ENCODE measurements at regions not wholly inside any gene's neighbourhood (a gene's known extent, or its start where the extent isn't known, plus 50 kb on each side); places are given as distances from the start of the nearest gene placed in this dataset.

DNA sequence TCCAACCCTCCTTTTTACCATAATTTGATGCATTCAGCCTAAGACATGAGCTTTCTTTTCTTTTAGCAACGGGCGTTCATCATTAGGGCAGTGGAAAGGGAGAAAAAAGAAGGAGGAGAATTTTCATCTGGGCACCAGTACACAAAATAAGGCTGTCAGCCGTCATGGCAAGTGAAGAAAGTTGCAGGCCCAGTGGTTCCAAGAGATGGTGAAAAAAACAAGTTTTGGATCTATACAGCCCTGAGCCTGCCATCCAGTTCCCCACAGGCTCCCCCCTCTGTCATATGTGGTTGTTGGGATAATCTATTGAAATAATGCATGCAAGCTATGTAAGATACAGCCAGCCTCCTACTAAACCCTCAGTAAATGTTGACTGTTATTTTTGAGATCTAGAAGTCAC is 500.6 kb upstream of the PROK2 start:
- Histone ChIP-seq H2AFZ (ENCODE audit: low read length) (no peak overlapping the region), H3K36me3 (ENCODE audit: control insufficient read depth in 2 of 4, insufficient read depth in 4 of 4, low read length in 3 of 4) (no peaks in the 10 kb centered on the region), H3K23ac (ENCODE audit: insufficient read length) (no peak overlapping the region), H4K5ac (ENCODE audit: insufficient read length, low read depth, low read length) (no peak overlapping the region), H3K18ac (ENCODE audit: extremely low read depth, low read length) (no peak overlapping the region), H4K20me1 (replicated peaks in 1 of 2; ENCODE audit: control insufficient read depth in 1 of 2, insufficient read depth in 2 of 2, low read length in 2 of 2) (no peaks in the 10 kb centered on the region), H2BK12ac (ENCODE audit: low read depth, low read length) (no peak overlapping the region), H2BK15ac (ENCODE audit: low read length) (no peak overlapping the region), H3K9me3 (ENCODE audit: insufficient read depth in 2 of 2, low read depth in 1 of 2, low read length in 1 of 2) (no peaks in the 10 kb centered on the region), H2BK5ac (ENCODE audit: low read depth, low read length) (no peak overlapping the region), H3K9ac (replicated peaks in 1 of 4; ENCODE audit: extremely low read depth in 1 of 4, low read depth in 3 of 4, low read length in 3 of 4) (no peak overlapping the region), H2AK5ac (ENCODE audit: low read depth, low read length) (no peak overlapping the region), H3K79me1 (ENCODE audit: low read depth, low read length) (no peaks in the 10 kb centered on the region), H2BK120ac (replicated peaks; ENCODE audit: low read depth, low read length) (no peak overlapping the region), H3K4me2 (ENCODE audit: insufficient read depth in 1 of 2, low read depth in 2 of 2, low read length in 2 of 2) (no peak overlapping the region), H4K8ac (ENCODE audit: extremely low read depth, insufficient read depth, low read length) (no peak overlapping the region), H3K4ac (replicated peaks; ENCODE audit: insufficient read length, low read depth, low read length) (no peak overlapping the region), H3K56ac (replicated peaks; ENCODE audit: insufficient read length, low read depth, low read length) (no peak overlapping the region), H3K4me3 (ENCODE audit: extremely low read depth in 1 of 4, insufficient read depth in 2 of 4, low read depth in 3 of 4, low read length in 4 of 4) (no peak overlapping the region), H3K4me1 (replicated peaks in 1 of 4; ENCODE audit: control insufficient read depth in 3 of 4, insufficient read depth in 4 of 4, low read length in 3 of 4) (peaks cover 0 to 4% (median 0%) of the 10 kb centered on the region in 4 experiments; a peak in 2 of 7 replicates), H3K23me2 (ENCODE audit: low read depth, low read length) (no peaks in the 10 kb centered on the region), H3K27me3 (replicated peaks in 1 of 4; ENCODE audit: control insufficient read depth in 3 of 4, extremely low read depth in 1 of 4, insufficient read depth in 3 of 4, low read length in 3 of 4) (no peaks in the 10 kb centered on the region), H2BK20ac (ENCODE audit: low read length) (no peak overlapping the region), H4K91ac (replicated peaks; ENCODE audit: insufficient read length, low read length) (no peak overlapping the region), H3K79me2 (ENCODE audit: control insufficient read depth in 1 of 2, insufficient read depth in 2 of 2, low read length in 2 of 2) (no peaks in the 10 kb centered on the region), H3K14ac (ENCODE audit: insufficient read length) (no peak overlapping the region), H3K27ac (ENCODE audit: low read depth, low read length) (no peak overlapping the region)
- 97% methylated on average over 3 of the region's 3 CpGs; no CpG with 5 or more reads in 1 of the 2 experiments for WGBS, 2 experiments (ENCODE audit: extremely low coverage in 1 of 2, insufficient coverage in 1 of 2, insufficient read length in 1 of 2, insufficient replicate concordance in 2 of 2, low coverage in 1 of 2, low lambda C conversion rate in 2 of 2, missing lambda C conversion rate in 1 of 2)
- DNase-seq (ENCODE audit: low read depth in 1 of 2, low spot score in 2 of 2), result no peak
- CTCF ChIA-PET (ENCODE audit: partially characterized antibody), result interaction anchor here (0.9 to 2.0 kb wide), 6 partner anchors 14 to 537 kb away, joined by 3 to 7 read pairs (median 4); no protein-coding TSS in a partner anchor
- FAIRE-seq, result no peak
- POLR2A ChIA-PET (ENCODE audit: partially characterized antibody), result interaction anchor here (0.5 to 1.1 kb wide), 2 partner anchors 10 to 214 kb away, joined by 3 read pairs; no protein-coding TSS in a partner anchor
- TF ChIP-seq CREB1 (IDR thresholded peaks at IDR 0.05), result no peak
- no peak for TF ChIP-seq JUN (IDR thresholded peaks at IDR 0.05; ENCODE audit: low read depth, low read length)
- TF ChIP-seq CHD2 (IDR thresholded peaks at IDR 0.05; ENCODE audit: low read length), result no peak
- TF ChIP-seq TAF7 (optimal IDR thresholded peaks at IDR 0.05; ENCODE audit: borderline replicate concordance, low read depth, low read length), result no peak
- TF ChIP-seq BACH1 (IDR thresholded peaks at IDR 0.05; ENCODE audit: low read length), result no peak
- no peak for TF ChIP-seq SIX5 (IDR thresholded peaks at IDR 0.05; ENCODE audit: low read depth, low read length)
- no peak for TF ChIP-seq EGR1 (IDR thresholded peaks at IDR 0.05; ENCODE audit: borderline replicate concordance, low read depth, low read length)
- TF ChIP-seq RNF2 (IDR thresholded peaks at IDR 0.05; ENCODE audit: borderline replicate concordance, low read depth, low read length, missing control alignments, poor library complexity, severe bottlenecking), result no peak
- no peak for TF ChIP-seq TBP (IDR thresholded peaks at IDR 0.05; ENCODE audit: low read depth, low read length)
- no peak for TF ChIP-seq EZH2 (IDR thresholded peaks at IDR 0.05; ENCODE audit: low read depth, low read length, severe bottlenecking)
- TF ChIP-seq KDM4A (IDR thresholded peaks at IDR 0.05; ENCODE audit: low read depth, low read length, severe bottlenecking), result no peak

Measured in H1 (cell line).